ENCODE measurements at regions not wholly inside any gene's neighbourhood (a gene's known extent, or its start where the extent isn't known, plus 50 kb on each side); places are given as distances from the start of the nearest gene placed in this dataset.
"Not testable (repeated sequence)": the region's sequence is repeated elsewhere in the genome, so short reads cannot be mapped to it uniquely, and the experiment has no call there.

- no peak overlapping the region for H3K4me3 ChIP-seq
- H3K27ac ChIP-seq, result no peak overlapping the region
Observed at GRCh38 chr2:5563411-5563810, 128.8 kb upstream of the SOX11 start.

DNA sequence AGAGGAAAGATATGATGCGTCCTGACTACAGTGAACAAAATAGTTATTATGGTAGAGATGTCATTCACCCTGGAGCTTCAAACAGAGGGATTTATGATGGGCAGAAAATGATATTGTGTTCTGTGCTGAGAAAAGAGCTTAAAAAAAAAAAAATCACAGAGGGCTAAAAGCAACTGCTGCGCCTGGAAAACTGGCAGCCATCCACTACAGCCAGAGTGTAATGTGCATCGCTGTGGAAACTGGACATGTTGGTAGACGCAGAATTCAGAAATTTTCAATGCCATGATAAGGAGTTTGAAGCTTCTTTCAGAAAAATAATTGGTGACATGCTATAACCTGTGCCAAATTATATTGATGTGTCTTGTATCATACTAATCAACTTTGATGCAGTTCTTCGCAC, 122.9 kb upstream of the SOX11 start:
- Histone ChIP-seq H3K4me3 (no peak overlapping the region), H3K27ac (no peak overlapping the region)

GRCh38 chr2:5576015-5576414, 116.2 kb upstream of the SOX11 start:
- Histone ChIP-seq H3K4me3 (no peak overlapping the region), H3K27ac (no peak overlapping the region)

- Histone ChIP-seq H3K4me3 (no peak overlapping the region), H3K27ac (no peak overlapping the region)
Observed at GRCh38 chr2:5587766-5588165, 104.4 kb upstream of the SOX11 start.

DNA sequence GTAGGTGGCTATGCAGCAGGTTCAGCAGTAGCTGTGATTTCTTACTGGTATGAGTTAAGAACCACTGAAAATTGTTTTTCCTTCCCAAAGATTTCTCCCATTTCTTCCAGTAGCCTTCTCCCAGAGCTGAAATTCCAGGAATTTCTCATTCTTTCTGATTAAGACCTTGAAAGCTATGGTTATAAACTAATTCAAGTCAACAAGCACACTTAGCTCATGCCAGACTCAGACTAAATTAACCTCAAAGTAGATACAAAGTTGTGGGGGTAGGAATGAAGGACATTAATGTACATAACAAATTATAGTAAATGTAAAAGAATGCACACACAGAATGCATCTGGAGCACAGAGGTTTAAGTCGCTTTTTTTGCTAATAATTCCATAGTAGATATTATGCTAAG, 103.6 kb upstream of the SOX11 start:
- Histone ChIP-seq H3K4me3 (no peak overlapping the region), H3K27ac (no peak overlapping the region)

DNA sequence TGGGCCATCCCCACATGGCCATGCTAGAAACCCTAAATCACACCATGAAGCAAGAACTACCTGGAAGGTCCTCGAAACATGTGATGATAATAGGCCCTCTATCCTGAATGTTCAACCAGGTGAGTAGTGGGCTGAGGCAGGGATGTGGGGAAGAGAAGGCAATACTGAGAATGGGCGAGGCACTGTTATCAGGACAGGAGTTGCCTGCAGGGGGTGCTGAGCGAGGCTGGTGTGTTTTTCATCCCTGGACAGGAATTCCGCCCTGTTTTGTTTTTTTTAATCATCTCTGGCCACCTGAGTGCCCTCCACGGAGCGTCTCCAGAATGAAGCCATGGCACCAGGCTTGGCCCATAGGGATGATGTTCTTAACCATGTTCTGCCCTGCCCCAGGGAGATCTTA, 103.0 kb upstream of the SOX11 start:
- Histone ChIP-seq H3K4me3 (no peak overlapping the region), H3K27ac (no peak overlapping the region)

DNA sequence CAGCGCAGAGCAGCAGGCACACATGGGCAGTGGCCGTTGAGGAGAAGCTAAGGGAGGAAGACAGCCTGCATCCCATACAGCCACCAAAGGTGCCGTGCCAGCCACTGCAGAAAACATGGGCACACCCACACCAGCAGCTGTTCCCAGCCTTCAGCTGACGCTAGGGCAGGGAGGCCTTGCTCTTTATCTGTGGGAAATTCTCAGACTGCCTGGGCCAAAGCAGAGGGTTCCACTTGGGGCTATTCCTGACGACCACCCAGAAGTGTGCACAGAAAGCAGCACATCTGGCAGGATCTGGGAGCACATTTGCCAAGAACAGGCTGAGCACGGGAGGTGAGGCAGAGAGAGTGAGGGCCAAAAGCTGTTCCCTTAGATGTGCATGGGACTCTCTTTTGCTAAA, 101.3 kb upstream of the SOX11 start:
- Histone ChIP-seq H3K4me3 (no peak overlapping the region), H3K27ac (no peak overlapping the region)

GRCh38 chr2:5592916-5593315, 99.3 kb upstream of the SOX11 start:
- Histone ChIP-seq H3K27ac (no peak overlapping the region), H3K4me3 (no peak overlapping the region)

DNA sequence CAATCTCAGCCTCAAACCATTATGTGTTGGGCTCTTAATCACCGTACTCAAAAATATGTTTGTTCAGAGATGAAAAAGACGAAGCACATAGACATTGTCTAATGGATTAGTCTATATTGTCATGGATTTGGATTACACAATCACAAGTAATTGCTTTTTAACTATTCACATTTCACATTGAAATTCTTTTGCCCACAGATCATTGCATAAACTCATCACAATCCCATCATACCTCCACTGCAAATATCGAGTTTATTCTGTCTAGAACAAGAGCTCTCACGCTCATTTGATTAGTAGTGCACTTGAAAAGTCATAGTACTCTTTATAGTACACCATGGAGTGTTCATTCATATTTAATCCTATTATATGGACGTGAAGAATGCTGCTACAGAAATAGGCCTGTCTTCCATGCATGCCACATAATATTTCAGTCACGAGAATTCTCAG, 97.9 kb upstream of the SOX11 start:
- Histone ChIP-seq H3K27ac (no peak overlapping the region), H3K4me3 (no peak overlapping the region)

GRCh38 chr2:5596868-5597267, 95.3 kb upstream of the SOX11 start:
- H3K27ac ChIP-seq, result no peak overlapping the region
- no peak overlapping the region for H3K4me3 ChIP-seq

GRCh38 chr2:5598156-5598555, 94.0 kb upstream of the SOX11 start:
- Histone ChIP-seq H3K4me3 (no peak overlapping the region), H3K27ac (no peak overlapping the region)

DNA sequence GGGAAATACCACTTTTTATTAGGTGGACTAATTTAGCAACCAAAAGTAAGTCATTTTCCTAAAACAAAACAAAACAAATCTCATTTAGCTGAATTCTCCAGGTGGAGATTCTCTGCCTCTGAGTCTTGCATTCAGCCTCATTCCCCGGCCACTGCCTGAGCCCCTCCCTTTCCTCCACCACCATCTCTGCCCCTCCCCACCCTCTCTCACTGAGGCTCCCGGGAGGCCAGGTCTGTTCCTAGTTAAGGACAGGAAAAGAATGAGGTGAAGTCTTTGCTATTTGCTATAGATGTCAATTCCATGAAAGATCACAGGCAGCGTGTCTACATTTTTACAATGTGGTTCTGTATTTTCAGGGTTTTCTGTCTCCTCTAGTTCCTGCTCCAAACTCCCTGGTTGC, 83.0 kb upstream of the SOX11 start:
- no peak overlapping the region for H3K4me3 ChIP-seq
- H3K27ac ChIP-seq, result no peak overlapping the region

DNA sequence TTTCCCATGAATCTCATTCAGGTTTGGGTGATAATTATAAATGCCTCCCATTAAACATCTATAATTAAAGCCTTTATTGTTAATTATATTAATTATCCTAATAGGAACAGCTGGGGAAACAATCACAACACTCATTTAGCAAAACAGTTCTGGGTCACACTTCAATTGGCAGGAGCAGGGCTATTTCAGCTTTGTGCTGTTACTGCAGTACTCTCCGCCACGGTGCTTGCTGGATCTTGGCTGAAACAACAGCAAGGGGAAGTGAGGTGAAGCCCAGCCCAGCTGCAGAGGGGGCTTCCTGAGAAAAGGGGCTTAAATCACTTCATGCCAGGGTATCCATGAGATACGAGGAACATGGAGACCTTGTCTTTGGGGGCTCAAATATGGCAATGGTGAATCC, 79.5 kb upstream of the SOX11 start:
- Histone ChIP-seq H3K4me3 (no peak overlapping the region), H3K27ac (no peak overlapping the region)

DNA sequence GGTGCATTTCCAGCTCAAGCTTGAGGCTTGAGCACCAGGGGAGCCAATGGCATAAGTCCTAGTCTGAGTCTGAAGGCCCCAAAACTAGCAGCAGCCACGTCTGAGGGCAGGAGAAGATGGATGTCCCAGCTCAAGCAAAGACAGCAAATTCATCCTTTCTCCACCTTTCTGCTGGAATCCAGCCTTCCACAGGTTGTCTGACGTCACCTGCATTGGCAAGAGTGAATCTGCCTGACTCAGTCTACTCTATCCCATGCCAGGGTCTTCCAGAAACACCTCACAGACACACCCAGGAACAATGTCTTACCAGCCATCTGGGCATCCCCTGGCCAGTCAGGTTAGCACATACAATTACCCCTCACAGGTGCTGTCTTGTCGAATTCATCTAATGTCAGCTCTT, 76.2 kb upstream of the SOX11 start:
- H3K4me3 ChIP-seq, result no peak overlapping the region
- no peak overlapping the region for H3K27ac ChIP-seq

DNA sequence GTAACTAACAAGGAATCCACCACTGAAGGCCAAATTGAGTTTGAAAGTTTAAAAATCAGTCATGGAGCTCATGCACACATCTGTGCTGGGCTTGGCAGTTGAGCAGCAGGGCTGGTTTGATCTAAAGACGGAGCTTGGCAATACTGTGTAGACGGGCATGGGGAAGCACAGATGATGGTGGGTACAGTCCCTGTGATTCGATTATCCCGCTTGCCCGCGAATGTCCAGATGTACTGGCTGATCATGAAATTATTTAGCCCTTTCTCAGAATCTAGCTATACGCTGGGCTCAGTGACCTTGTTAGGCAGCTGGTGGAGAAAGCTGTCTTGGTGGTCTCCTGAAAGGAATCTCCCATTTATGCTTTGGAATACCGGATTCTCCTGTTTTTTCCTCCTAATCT, 74.8 kb upstream of the SOX11 start:
- no peak overlapping the region for H3K27ac ChIP-seq
- H3K4me3 ChIP-seq, result no peak overlapping the region

DNA sequence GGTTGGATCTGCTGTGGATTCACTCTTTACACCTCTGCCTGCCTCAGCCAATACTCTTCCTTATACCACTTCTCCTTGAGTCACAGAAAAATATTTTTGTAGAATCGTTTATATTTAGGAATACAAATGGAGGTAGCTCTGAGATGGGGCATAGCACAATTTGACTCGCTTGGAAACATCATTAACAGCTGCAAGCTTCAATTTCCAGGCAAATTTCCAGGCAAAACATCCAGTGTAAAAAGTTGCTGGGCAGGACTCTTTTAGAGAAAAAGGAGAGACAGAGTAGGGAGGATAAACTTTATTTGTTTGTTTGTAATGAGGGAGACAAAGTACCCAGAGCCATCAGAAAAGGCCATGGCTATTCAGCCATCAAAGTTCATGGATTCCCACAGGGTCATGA, 74.4 kb upstream of the SOX11 start:
- Histone ChIP-seq H3K27ac (no peak overlapping the region), H3K4me3 (no peak overlapping the region)

GRCh38 chr2:5618271-5618670, 73.9 kb upstream of the SOX11 start:
- Histone ChIP-seq H3K4me3 (no peak overlapping the region), H3K27ac (no peak overlapping the region)

- not testable (repeated sequence) for H3K27ac ChIP-seq, H3K4me3 ChIP-seq
Observed at GRCh38 chr2:5625556-5626065, 66.6 kb upstream of the SOX11 start.

- not testable (repeated sequence) for H3K27ac ChIP-seq, H3K4me3 ChIP-seq
Observed at GRCh38 chr2:5628484-5628883, 63.7 kb upstream of the SOX11 start.

- H3K4me3 ChIP-seq, H3K27ac ChIP-seq: not testable (repeated sequence)
Observed at GRCh38 chr2:5629510-5629909, 62.7 kb upstream of the SOX11 start.

GRCh38 chr2:5637051-5637450, 55.1 kb upstream of the SOX11 start:
- not testable (repeated sequence) for H3K4me3 ChIP-seq, H3K27ac ChIP-seq
